Stimulated activated CD4-positive, alpha-beta T cell treated with anti-CD3 and anti-CD28 coated beads, Interleukin-1b, Interleukin-23, amount 100 ng/mL, for 1 hour (primary cell): ENCODE measurements at regions not wholly inside any gene's neighbourhood (a gene's known extent, or its start where the extent isn't known, plus 50 kb on each side); places are given as distances from the start of the nearest gene placed in this dataset.

Source experiments
- DNase-seq, 2 donors: peaks; one replicate each; pipeline ENCODE4 v3.0.0-alpha.2; 2020; ENCODE audit warnings: low read depth in 2 of 2

- DNase-seq: no peak
Measured at GRCh38 chr16:73885319-73885718, 411.3 kb upstream of the PSMD7 start.

DNA sequence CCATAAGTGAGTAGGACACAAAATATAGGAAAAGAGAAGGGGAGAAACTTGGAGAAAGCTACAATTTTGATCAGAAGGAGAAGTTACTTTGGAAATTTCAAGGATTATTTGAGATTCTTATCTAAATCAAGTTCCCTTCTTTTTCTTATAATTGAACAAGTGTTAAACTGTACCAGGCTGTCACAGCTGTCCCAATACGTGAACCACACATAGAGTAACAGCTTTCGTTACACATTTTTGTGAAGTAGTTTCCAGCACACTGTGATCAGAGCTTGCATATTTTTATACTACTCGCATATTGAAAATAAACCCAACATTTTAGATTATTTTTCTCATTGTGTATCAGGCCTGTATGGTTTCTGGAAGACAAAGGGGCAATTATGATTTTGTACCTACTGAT lies 412.8 kb upstream of the PSMD7 start:
- no peak for DNase-seq

DNA sequence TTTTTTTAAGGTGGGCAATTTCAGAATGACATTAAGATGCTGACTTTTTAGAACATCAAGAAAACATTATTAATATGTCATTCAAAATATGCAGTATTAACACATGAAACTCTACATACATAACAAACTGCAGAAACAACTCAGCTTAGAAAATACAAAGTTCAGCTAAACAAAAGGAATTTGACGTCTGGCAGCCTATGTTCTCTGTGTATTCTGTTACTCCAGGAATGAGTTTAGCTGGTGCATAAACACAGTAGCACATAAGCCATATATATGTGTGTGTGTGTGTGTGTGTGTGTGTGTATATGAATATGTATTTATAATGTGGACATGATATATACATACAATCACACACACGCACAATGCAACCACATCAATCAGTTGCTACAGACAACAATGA lies 413.5 kb upstream of the PSMD7 start:
- DNase-seq: no peak

- no peak for DNase-seq
Measured at GRCh38 chr16:73882651-73883050, 414.0 kb upstream of the PSMD7 start.

GRCh38 chr16:73882033-73882432 lies 414.6 kb upstream of the PSMD7 start:
- DNase-seq: no peak

- no peak for DNase-seq
Measured at GRCh38 chr16:73879621-73880020, 417.0 kb upstream of the PSMD7 start.

GRCh38 chr16:73878611-73879010 lies 418.0 kb upstream of the PSMD7 start:
- no peak for DNase-seq

- DNase-seq: no peak
Measured at GRCh38 chr16:73877150-73877549, 419.5 kb upstream of the PSMD7 start.

GRCh38 chr16:73875996-73876690 lies 420.5 kb upstream of the PSMD7 start:
- DNase-seq: no peak

- DNase-seq: no peak
Measured at GRCh38 chr16:73874324-73874723, 422.3 kb upstream of the PSMD7 start.

GRCh38 chr16:73873643-73874042 lies 423.0 kb upstream of the PSMD7 start:
- no peak for DNase-seq

DNA sequence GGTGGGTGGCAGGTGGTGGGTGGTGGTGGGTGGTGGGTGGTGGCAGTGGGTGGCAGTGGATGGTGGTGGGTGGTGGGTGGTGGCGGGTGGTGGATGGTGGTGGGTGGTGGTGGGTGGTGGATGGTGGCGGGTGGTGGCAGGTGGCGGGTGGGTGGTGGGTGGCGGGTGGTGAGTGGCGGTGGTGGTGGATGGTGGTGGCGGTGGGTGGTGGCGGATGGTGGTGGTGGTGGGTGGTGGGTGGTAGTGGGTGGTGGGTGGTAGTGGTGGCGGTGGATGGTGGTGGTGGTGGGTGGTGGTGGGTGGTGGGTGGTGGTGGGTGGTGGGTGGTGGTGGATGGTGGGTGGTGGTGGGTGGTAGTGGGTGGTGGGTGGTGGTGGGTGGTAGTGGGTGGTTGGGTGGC lies 423.8 kb upstream of the PSMD7 start:
- DNase-seq: no peak

DNA sequence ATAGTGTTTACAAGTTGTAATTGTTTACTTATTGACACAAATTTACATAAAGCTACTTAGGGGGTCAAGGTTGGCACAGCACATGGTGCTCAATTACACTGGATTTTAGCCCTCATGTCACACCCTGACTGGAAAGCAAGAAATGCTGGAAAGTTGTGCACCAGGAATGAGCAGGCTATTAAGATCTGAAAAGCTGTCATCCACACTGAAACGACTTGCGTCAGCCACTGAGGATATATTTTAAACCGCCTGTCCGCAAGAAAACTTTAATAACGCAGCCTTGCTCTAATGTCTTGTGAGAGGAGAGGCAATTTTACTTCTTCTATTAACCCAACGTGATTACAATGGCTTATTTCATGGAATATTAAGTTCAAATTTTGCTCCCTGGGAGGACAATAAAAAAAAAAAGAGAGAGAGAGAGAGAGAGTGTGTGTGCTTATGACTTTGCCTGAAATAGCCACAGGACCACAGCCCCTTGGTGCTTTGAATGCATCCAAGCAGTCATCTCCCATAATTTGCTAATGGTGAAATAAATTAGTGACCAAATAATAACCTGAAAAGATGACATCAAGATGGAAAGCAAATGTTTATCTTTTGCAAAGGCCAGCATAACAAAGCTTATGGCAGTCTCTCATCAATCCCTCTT lies 425.4 kb upstream of the PSMD7 start:
- no peak for DNase-seq

DNA sequence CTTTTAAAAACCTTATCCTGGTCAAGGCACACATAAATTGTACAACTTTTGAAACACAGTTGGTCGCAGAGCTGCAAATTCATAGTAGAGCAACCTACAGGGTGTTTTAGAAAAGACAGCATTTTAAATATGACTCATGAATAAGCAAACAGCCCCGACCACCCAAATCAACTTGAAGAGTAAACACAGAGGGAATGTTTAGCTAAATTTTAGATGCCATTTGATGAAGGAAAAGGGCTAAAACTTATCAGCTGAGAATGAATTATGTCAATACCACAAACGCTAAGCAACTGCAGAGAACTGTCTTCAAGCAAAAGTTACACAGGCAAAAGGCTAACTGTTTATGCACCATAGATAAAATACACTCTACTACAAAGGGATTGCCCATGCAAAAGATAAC lies 427.5 kb upstream of the PSMD7 start:
- DNase-seq: no peak

- no peak for DNase-seq
Measured at GRCh38 chr16:73864868-73865267, 431.7 kb upstream of the PSMD7 start.

GRCh38 chr16:73858326-73858725 lies 438.3 kb upstream of the PSMD7 start:
- DNase-seq: no peak

- DNase-seq: no peak
Measured at GRCh38 chr16:73853968-73854367, 442.6 kb upstream of the PSMD7 start.

GRCh38 chr16:73852561-73852960 lies 444.1 kb upstream of the PSMD7 start:
- no peak for DNase-seq

DNA sequence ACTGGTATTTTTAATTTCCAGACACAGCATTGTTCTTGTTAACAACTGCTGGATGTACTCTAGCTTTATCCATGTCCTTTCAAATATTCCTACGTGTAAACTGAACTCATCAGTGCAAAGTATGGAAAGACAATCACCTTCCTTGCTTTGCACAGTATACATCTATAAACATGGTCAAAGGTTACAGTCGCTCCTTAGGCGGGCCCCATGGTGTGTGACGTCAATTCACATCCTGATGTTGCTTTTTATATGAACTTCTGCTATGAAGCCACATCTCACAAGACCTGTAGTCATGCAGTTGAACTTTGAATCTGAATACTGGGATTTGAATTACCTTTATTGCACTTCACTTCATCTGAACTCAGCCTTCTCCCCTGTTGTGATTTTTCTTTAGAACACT lies 447.6 kb upstream of the PSMD7 start:
- DNase-seq: no peak

DNA sequence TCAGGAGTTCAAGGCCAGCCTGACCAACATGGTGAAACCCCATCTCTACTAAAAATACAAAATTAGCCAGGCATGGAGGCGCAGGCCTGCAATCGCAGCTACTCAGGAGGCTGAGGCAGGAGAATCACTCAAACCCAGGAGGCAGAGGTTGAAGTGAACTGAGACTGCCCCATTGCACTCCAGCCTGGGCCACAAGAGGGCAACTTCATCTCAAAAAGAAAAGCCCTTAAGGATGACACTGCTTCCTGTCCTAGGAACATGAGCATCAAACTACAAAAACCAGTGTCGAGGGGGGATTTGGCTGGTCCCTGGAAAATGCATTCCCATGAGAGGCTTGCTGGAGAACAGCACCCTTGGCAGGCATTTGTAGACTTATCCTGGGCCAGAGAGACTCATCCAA lies 449.5 kb upstream of the PSMD7 start:
- no peak for DNase-seq

DNA sequence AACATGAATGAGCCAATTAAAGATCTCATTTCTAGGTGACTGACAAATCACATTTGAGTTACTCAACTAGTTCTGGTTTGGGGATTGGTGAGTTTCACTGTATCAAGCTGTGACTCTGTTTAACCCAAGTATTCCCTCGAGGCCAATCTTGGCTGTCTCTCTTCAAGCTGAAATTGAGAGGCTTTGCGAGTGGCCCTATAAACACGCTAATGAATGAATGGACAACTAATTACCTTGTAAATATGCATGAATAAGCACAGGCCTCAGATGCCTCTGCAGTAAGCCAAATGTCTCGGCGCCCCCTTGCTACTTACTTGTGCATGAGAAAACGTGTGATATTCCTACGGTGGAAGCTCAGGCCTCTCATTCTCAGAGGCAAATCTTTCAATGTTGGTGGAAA lies 450.3 kb upstream of the PSMD7 start:
- no peak for DNase-seq

- DNase-seq: no peak
Measured at GRCh38 chr16:73846007-73846330, 450.6 kb upstream of the PSMD7 start.

- DNase-seq: no peak
Measured at GRCh38 chr16:73845238-73846006, 451.2 kb upstream of the PSMD7 start.
